ENCODE measurements at regions not wholly inside any gene's neighbourhood (a gene's known extent, or its start where the extent isn't known, plus 50 kb on each side); places are given as distances from the start of the nearest gene placed in this dataset.

DNA sequence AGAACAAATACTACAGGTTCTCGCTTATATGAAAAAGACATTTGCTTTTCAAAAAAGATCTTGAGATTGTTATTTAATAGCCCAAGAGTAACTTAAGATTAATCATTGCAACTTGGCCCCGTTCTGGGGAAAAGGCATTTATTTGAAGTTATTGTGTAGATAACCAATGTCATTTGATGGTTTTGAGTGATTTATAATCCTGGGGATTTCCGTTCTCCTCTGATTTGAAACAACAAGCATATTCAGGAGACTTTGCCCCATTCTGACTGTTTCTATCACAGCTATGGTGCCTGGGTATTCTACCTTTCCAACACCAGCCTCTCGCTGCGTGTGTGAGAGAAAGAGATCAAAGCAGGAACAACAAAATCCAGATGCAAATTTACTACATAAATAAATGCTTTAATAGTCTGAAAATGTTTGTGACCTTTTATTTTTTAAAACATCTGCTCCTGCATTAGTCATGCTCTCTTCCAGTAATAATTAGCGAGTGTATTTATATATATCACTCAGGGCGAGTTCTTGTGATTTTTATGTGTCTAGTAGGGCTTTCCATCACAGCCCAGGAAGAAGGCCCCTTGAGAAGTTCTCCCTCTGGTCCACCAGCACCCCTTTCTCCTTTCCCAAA is 197.9 kb upstream of the FOXQ1 start:
- DNase-seq: no peak

DNA sequence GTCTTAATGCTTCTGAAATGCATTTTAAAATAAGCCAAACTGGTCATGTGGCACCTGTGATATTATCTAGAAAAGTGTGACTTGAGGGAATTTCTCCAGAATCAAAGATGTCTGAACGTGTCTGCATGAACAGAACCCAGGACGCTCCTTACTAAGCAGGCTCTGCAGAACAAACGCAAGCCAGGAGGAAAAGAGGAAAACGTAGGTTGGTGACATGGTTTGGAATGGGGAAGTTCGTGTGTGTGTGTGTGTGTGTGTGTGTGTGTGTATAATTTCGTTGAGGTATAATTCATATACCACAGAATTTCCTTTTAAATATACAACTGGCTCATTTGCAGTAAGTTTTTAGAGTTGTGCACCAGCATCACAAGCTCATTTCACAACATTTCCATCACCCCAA is 200.5 kb upstream of the FOXQ1 start:
- DNase-seq: no peak

DNA sequence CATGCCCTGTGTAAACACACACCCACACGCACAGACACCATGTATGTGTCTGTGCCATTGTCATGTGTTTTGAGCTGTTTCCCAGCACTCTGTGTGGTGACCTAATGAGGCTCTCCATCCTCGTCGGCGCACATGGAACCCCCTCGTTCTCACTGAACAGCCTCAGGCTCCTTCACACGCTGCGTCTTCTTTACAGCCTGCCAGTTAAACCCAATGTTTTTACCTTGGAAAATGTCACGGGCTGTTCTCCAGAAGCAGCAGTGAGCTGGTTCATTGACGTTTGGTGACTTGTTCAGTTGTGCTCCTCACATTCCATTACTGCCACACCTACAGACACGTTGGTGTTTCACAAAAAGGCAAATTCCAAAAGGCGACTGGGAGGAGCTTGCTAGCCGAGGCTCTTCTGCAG is 201.0 kb upstream of the FOXQ1 start:
- no peak for DNase-seq

DNA sequence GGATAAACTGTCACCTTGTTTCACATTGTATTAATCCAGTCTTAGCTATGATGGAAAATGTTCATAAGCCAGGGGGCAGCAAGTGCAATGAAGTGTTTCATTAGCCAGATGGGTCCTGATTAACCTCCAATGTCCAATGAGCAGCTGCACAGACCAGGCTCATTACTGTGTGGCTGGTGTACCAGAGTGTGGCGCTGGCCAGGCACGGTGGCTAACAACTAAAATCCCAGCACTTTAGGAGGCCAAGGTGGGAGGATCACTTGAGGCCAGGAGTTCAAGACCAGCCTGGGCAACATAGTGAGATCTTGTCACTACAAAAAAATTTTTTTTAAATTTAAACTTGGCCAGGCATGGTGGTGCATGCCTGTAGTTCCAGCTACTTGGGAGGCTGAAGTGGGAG is 201.7 kb upstream of the FOXQ1 start:
- DNase-seq: no peak

DNA sequence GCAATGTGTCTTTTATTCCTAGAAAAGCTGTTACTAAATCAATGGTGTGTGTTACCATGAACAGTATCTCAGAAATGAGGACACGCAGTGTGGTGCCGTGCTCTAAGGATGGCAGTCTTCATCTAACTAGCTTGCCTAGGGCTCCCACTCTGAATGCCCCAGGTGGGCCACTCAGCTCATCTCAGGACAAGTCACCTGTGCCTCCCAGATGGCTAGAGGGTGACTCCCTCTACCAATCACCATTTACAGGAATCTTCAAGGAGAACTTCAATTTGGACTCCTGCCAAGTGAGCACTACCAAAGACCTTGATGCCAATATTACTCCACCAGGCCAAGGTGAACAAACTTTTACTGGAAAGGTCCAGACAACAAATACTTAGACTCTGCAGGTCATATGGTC is 202.8 kb upstream of the FOXQ1 start:
- DNase-seq: no peak

DNA sequence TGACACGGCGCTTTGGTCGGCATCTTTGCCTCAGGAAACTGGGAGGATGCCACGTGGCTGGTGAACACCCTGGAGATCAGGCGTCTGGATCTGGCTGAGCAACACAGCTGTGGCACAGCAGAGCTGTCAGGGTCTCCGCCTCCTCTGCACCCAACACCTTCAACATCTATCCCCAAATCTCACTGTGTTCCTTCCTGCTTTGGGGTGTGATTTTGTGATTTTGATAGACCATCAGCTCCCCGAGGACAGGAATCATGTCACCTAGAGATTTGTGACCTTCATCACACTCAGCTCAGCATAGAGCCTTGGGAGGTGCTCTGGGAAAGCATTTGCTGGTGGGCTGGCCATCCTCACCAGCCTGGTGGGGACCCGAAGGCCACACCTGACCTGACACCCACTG is 203.7 kb upstream of the FOXQ1 start:
- no peak for DNase-seq

DNA sequence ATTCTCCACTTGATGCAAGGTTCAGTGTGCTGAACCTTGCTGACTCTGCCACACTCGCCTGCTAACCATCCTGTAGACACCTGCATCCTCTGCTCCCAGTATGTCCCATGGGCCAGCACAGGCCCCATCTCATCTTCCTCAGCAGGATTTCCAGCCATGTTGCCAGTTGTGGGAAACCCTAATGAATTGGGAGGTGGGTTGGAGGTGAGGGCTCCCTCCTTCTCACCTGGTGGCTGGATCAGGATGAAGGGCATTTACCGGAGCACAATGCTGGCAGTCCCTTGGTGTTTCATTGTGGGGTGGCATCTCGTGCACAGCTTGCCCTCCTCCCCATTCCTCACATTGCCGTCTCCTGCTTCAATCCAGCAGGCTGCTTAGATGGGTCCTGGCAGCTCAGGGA is 204.3 kb upstream of the FOXQ1 start:
- DNase-seq: no peak

DNA sequence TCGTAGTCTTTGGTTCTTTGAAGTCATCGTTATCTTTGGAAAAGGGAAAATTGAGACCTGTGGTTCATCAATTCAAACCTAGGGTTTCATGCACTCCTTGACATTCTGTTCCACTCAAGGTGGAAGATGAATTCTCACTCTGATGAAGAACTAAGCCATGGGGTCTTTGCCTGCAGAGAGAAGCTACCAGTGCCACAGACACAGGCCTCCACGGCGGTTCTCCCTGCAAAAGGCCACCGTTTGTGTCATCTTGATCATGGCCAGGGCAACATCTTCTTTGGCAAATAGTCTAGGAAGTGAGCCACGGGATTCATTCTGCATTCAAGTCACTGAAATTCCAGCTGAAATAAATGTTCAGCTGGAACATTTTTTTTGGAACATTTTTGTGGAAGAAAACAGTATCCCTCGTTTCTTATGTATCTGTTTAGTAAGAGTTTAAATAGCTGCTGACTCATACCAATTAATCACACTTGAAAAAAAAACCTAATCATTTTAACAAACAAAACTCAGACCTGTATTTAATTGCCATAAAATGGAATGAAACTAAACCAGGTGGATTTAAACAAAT is 206.0 kb upstream of the FOXQ1 start:
- no peak for DNase-seq

DNA sequence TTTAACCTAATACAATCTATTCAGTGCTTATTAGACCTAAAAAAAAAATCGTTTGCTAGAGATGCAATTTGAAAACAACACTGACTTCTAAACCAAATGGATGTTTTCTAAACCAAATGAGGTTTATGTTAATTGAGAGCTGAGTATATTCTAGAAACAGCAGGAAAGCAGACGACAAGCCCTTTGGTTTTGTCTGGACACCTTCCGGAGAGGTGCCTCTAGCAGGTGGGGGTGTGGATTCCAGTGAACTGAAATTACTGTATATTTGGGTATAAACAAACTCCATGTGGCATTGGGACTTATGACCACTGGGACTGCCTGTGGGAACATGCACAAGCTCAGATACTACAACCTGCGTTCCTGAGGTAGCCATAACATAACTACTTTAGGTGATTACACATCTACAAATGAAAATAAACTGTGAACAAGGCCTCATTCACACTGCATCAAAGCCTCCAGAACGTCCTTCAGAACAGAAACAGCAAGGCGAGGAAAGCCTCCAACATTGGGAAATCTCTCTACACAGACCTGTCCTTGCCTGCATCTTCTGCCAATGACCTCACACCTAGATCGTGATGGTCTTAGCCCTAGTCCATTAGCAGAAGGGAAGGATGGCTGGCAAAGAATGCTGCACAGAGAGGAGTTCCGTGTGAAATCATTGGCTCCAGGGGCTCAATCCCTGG is 206.8 kb upstream of the FOXQ1 start:
- no peak for DNase-seq

DNA sequence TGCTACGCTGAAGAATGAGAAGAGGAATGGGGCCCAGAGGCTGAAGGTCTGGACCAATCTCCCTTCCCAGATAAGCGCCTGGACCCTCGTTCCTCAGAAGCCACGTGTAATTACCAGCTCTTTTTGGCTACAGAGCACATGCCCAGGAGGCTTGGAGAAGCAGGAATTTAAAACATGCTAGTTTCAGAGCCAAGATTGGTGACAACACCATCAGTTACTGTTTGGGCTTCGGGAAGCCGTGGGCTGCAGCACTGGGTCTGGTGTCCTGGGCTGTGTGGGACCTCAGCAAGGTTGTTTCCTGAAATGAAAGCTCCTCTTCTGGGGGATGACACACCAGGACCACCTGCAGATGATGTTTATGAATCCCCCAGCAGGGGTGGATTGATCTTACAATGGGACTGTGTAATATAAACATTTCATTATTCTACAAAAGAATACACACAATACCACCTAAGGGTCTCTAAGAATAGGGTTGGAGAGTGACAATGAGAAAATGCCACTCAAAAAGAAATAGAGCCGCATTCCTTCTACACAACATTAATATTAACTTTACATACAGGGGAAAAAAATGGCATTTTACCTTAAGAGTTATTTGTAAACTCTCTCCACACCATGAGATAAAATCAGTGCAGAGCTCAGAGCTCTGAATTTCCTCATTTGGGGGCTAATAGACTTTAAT is 207.8 kb upstream of the FOXQ1 start:
- DNase-seq: no peak

DNA sequence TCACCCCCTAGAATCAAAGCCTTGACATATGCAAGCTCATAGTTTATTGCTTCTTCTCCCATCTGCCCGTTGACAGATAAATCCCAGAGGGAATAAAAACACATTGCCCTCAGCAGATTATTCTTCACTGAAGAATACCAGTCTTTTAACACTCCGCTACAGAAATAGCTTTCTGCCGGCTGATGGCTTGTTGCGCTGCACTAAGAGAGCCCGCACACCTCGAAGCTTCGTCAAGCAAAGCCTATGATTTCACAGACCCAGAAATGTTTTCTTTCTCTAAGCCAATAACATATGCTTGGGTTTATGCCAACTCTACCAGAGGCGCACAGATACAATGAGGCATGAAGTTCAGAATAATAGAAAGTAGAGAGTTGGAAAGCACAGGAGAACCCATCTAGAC is 208.9 kb upstream of the FOXQ1 start:
- DNase-seq: no peak

DNA sequence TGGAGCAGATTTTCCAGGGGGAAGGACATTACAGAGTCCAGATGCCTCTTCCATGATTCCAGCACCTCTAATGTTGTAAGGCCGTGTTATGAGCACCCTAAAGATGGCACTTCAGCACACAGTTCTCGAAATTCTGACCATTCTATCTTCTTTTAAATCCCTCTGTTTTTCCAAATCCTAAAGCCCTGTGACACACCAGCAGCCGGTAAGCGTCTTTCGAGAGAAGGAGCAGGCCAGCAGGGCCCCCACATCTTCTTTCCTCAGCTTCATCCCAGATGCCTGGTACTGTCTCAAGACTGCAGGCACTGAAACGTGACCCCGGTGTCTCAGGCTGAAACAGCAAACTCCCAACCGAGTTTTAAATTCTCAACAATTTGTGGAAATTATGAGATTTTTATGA is 211.6 kb upstream of the FOXQ1 start:
- DNase-seq: no peak

DNA sequence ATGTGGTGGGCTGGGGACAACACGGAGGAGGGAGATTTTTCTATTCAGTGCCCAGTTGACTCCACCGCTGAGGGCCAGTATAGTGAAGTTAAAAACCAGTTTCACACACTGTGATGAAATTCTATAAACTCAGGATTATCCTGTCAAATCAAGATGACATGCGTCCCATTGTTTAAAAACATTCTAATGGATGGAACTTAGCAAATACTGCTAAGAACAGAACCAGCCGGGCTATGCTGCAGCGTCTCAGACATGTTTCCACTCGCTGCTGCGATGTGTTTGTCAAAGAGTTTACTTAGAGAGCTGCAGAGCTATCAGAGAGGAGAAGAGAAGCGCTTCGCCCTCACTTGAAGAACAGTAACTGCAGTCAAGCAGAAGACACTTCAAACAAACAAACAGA is 212.6 kb upstream of the FOXQ1 start:
- no peak for DNase-seq

DNA sequence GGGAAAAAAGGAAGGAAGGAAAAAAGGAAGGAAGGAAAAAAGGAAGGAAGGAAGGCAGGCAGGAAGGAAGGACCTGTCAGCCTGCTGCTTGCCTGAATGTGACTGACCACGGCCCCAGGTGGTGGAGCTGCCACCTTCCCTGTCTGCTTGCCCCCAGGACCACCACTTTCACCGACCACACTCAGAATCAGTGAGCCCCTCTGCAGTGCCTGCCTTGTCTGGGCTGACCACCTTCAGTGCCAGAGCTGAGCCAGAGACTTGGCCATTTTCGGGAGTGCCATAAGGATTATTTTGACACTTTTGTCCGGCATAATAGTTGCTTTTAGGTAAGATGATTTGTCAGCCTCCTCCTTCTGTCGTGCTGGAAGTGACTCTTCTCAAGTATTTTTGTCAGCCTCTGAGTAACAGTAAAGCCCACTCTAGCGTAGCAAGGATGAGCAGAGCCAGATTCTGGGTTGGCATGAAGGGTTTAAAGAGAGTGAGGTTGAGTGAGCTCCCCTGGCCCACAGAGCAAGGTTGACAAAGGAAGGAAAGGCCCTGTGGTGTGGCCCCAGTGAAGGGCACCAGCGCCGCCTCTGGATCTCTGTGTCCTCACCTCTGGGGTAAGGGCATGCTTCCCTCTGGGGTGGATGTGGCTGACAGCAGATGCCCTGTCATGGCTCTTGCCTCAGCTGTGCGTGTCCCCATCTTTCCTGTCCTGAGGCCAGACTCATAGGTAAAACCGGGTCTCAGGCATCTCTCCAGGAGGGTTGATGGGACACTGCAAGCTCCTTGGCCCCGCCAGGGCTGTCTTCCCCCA is 214.7 kb upstream of the FOXQ1 start:
- no peak for DNase-seq

DNA sequence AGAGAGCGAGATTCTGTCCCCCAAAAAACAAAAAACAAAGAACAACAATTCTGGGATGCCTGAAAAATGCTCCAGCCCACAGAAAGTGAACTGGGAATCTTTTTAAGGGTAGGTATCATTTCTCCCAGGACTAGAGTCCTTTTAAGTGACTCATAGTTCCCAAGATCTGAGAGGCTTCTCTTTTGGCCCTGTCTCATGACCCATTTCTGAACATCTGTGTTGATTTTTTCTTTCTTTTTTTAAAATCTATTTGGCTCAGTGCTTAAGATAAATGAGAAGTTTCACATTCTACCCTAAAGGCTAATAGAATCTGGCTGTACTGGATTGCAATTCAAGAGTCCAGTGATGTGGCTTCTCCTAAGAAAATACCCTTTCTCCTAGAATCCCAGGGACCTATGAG is 217.6 kb upstream of the FOXQ1 start:
- no peak for DNase-seq

DNA sequence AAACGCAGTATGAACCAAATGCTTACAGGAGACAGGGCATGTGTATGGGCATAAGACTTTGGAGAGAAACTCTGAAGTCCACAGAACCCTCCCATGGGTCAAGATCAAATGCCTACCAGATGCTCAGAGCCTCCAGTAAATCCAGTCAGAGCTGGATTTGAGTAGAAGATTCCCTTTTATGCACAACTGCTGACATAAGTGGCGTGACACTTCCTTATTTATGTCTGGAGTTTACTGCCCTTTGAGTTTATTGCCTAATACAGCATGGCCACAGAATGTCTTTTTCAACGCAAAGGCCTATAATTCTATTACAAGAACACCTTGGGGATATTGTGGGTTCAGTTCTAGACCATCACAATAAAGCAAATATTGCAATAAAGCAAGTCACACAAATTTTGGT is 220.0 kb upstream of the FOXQ1 start:
- DNase-seq: no peak

DNA sequence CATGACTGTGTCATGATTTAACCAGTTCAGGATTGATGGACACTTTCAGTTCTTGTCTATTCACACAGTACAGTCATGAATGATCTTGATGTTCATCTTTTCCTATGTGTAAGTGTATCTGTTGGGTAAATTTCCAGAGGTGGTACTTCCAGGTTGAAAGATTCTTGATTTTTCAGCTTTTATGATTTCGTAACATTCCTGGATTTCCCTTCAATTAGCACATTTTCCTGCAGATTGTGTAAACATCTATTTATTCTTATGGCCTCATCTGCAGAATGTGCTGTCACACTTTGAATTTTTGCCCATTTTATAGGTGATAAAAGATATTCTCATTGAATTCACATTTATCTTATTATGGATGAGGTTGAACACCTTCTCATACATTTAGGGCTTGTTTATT is 222.0 kb upstream of the FOXQ1 start:
- no peak for DNase-seq

DNA sequence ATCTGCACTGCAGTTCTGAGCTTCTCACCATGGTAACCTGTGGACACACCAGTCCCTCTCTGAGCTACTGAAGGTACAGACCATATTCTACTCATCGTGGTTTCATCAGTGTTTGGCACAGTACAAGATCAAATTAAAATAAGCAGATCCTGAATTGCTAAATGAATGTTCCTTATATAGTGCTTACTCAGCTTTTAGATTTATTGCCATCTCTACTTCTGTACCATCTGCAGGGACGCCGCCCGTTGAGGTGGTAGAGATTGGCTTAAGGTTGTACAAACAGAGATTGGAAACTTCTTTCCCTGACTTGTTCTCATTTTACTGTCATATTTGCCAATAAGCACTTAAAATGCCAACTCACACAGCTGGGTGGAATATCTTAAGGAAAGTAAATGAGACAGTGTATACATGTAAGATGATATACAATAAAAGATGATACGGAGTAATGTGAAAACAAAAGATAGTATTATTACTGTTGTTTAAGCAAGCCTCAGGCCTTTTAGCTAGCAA is 223.4 kb upstream of the FOXQ1 start:
- no peak for DNase-seq

DNA sequence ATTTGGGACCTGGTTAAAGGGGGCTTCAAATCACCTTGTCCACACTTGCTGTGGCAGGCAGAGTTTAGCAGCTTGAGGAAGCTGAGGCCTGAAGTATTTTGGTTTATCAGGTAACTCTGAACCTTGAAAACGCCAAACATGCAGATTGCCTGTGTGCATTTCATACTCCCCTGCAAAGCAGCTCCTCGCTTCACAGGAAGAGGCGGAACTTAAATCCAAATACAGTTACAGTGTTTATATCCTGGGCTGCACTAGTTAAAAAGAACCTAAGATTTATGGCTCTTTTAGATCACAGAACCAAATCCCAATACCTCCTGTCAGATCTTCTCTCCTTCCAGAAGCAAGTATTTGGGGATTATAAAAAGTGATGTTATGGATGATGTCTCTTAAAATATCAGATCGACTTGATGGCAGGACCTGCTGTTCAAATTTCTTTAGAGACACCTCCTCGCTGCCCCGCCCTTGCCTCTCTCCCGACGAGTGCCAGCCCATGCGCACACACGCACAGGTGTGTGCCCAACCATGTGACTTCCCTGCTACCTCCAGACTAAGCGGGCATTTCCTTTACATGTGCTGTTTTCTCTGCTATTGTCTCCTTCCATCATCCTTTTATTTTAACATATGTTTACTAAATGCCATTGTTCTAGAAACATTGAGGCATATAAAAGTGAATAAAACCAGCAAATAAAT is 224.6 kb upstream of the FOXQ1 start:
- DNase-seq: no peak

DNA sequence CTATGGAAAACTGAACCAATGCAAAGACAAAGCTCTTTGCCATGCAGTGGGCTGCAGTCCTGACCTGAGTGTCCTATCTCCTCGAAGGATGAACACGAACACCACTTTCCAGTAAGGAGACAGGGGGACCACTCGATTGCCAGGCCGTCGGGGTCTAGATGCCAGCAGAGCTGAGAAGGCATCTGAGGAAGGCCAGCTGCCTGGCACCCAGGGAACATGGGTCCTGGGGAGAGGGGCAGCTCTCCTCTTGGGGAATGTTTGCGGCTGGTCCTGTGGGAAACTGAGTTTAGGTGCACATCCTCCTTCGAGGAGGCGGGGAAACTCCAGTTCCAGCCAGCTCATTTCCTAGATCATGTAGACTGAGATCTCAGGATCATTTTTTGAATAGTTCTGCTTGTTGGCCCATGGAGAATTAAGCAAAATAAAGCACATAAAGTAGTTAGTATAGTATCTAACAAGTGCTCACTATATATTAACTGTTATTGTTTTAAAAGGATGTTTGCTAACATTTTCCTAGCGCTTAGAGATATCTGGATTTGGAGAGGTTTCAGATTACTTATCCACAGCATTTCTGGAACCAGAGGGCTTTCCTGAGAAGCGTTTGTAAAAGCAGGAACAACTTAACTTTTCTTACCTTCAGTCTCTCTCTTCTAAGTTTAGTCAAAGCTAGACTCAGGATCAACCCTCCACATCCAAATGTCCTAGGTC is 225.3 kb upstream of the FOXQ1 start:
- no peak for DNase-seq

DNA sequence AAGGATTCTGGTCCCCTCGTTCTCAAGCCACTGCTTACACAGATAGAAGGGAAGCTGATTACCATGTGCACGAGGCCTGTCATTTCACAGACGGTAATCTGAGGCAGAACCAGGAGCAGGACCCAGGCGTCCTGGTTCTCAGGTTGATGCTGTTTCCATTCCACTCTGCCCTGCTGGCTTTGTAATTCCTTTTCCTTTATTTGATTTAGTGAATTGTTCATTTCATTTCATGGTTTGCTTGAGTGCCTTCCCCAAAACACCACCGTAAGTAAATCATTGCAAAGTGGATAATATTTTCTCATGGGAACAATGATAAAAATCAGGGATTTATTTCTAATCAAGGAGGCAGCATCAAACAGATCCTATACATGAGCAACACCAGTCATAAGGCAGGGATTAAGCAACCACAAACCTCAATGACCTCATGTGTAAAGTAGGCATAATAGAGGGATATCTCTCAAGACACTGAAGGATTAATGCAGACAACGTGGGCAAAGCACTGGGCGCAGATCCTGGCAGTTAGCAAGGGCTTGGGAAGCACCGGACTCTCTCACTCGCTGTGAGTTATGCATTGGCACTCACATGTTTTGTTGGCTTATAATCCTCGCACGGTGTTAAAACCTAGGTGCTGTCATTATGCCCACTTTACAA is 229.5 kb upstream of the FOXQ1 start:
- DNase-seq: no peak

Data from CD4-positive, alpha-beta T cell treated with Interleukin-15 for 1 hour (primary cell).